Neural cell (in vitro differentiated cells): ENCODE measurements at regions not wholly inside any gene's neighbourhood (a gene's known extent, or its start where the extent isn't known, plus 50 kb on each side); places are given as distances from the start of the nearest gene placed in this dataset.

Experiments
- H2AFZ ChIP-seq: fragments of 200-600, 300-800 bp; sonication (generic), shearing (Covaris generic); 2 replicates; pipeline ENCODE4 v1.6.0; 2014; ENCODE audit warnings: low read depth, mild to moderate bottlenecking, antibody characterized with exemption, low read length, moderate library complexity
- H3F3A ChIP-seq: fragments of 200-600 bp; shearing (Covaris generic); 2 replicates; pipeline ENCODE4 v1.6.1; 2016; ENCODE audit warnings: mild to moderate bottlenecking, moderate library complexity, mixed read lengths, antibody characterized with exemption, low read length; ENCODE audit not compliant: insufficient read depth, poor library complexity, severe bottlenecking
- H3K27ac ChIP-seq: fragments of 200-600, 300-800 bp; sonication (generic), shearing (Covaris generic); 2 replicates; pipeline ENCODE4 v1.5.1; 2014; ENCODE audit warnings: mild to moderate bottlenecking, low read length, moderate library complexity
- H3K27me3 ChIP-seq: fragments of 300-800, 200-600 bp; sonication (generic), shearing (Covaris generic); 2 replicates; pipeline ENCODE4 v1.6.0; 2014; ENCODE audit warnings: mild to moderate bottlenecking, low read depth, low read length, moderate library complexity; ENCODE audit not compliant: insufficient read depth
- H3K36me3 ChIP-seq: fragments of 300-800, 200-600 bp; sonication (generic), shearing (Covaris generic); 2 replicates; pipeline ENCODE4 v1.5.1; 2014; ENCODE audit warnings: mild to moderate bottlenecking, antibody characterized with exemption, low read length, moderate library complexity; ENCODE audit not compliant: insufficient read depth
- H3K4me2 ChIP-seq: fragments of 300-800, 200-600 bp; sonication (generic), shearing (Covaris generic); 2 replicates; pipeline ENCODE4 v1.6.0; 2014; ENCODE audit warnings: mild to moderate bottlenecking, low read length
- H3K4me3 ChIP-seq: fragments of 300-800, 200-600 bp; sonication (generic), shearing (Covaris generic); 2 replicates; pipeline ENCODE4 v1.5.1; 2014; ENCODE audit warnings: mild to moderate bottlenecking, low read length, moderate library complexity
- H3K79me2 ChIP-seq: fragments of 200-600 bp; shearing (Covaris generic); replicated peaks from 2 replicates; pipeline ENCODE4 v1.6.0; 2014; ENCODE audit warnings: mild to moderate bottlenecking, low read length, moderate library complexity; ENCODE audit not compliant: insufficient read depth
- H3K9ac ChIP-seq: fragments of 300-800, 200-600 bp; sonication (generic), shearing (Covaris generic); 2 replicates; pipeline ENCODE4 v1.6.1; 2016; ENCODE audit warnings: mild to moderate bottlenecking, low read length, mixed read lengths
- H3K9me2 ChIP-seq: fragments of 200-600 bp; shearing (Covaris generic); 2 replicates; pipeline ENCODE4 v1.6.1; 2016; ENCODE audit warnings: mild to moderate bottlenecking, low read length, mixed read lengths; ENCODE audit not compliant: insufficient read depth
- H3K9me3 ChIP-seq: fragments of 200-600, 300-800 bp; sonication (generic), shearing (Covaris generic); 2 replicates; pipeline ENCODE4 v1.6.1; 2016; ENCODE audit warnings: mild to moderate bottlenecking, mixed run types, low read length, moderate library complexity, mixed read lengths
- H4K20me1 ChIP-seq: fragments of 200-600 bp; shearing (Covaris generic); 2 replicates; pipeline ENCODE4 v1.6.1; 2016; ENCODE audit warnings: mild to moderate bottlenecking, mixed run types; ENCODE audit not compliant: insufficient read depth
- EP300 ChIP-seq: fragments of 450-650 bp; conservative IDR thresholded peaks from 2 replicates; pipeline ENCODE4 v1.6.1; 2014; ENCODE audit warnings: antibody characterized with exemption, mild to moderate bottlenecking, moderate library complexity; ENCODE audit not compliant: poor library complexity, severe bottlenecking
- EZH2 ChIP-seq: fragments of 200-600, 300-800 bp; shearing (Covaris generic), sonication (generic); IDR thresholded peaks from 2 replicates; pipeline ENCODE4 v1.6.1; 2014; ENCODE audit warnings: antibody characterized with exemption, low read length, borderline replicate concordance, mild to moderate bottlenecking; ENCODE audit not compliant: insufficient read depth, poor library complexity, severe bottlenecking
- MXI1 ChIP-seq: fragments of 450-650 bp; conservative IDR thresholded peaks from 2 replicates; pipeline ENCODE4 v1.6.1; 2014; ENCODE audit warnings: antibody characterized with exemption, mild to moderate bottlenecking; ENCODE audit not compliant: poor library complexity, severe bottlenecking
- POLR2AphosphoS5 ChIP-seq: IDR thresholded peaks from 2 replicates; pipeline ENCODE4 v1.6.1; 2012
- RAD21 ChIP-seq: fragments of 450-650 bp; conservative IDR thresholded peaks from 2 replicates; pipeline ENCODE4 v1.6.1; 2014; ENCODE audit warnings: antibody characterized with exemption, mild to moderate bottlenecking, moderate library complexity
- SMC3 ChIP-seq: fragments of 450-650 bp; conservative IDR thresholded peaks from 2 replicates; pipeline ENCODE4 v1.6.1; 2014; ENCODE audit warnings: antibody characterized with exemption, mild to moderate bottlenecking, moderate library complexity; ENCODE audit not compliant: poor library complexity
- TAF1 ChIP-seq: IDR thresholded peaks from 2 replicates; pipeline ENCODE4 v1.6.1; 2012; ENCODE audit warnings: low read depth
- TF ChIP-seq, protein P1 (sequence below): fragments of 450-650 bp; IDR thresholded peaks from 2 replicates; pipeline ENCODE4 v1.5.1; 2014; ENCODE audit warnings: antibody characterized with exemption, mild to moderate bottlenecking, moderate library complexity; ENCODE audit not compliant: poor library complexity, severe bottlenecking
- TF ChIP-seq, protein P2 (sequence below): IDR thresholded peaks from 2 replicates; pipeline ENCODE4 v1.6.1; 2012; ENCODE audit warnings: borderline replicate concordance

DNA sequence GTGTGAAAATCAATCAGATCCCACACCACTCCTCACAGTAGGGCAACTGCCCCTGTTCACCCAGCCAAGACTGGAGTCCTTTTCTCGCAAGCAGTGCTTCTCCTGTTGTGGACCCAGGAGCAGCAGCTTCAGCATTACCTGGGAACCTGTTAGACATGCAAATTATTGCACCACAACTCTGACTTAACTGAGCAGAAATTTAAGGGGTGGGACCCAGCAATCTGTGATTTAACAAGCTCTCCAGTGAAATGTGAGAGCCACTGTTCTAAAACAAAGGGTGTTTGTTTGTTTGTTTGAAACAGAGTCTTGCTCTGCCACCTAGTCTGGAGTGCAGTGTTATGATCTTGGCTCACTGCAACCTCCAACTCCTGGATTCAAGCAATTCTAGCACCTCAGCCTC, 591.4 kb downstream of the SOX6 start:
- no peak overlapping the region for H3K9ac ChIP-seq
- no peaks in the 10 kb centered on the region for H3K36me3 ChIP-seq
- H3K4me3 ChIP-seq, result no peak overlapping the region
- H4K20me1 ChIP-seq, result no peaks in the 10 kb centered on the region
- H3K4me2 ChIP-seq, result no peak overlapping the region
- H3K27me3 ChIP-seq, result no peaks in the 10 kb centered on the region
- H3K9me2 ChIP-seq, result no peaks in the 10 kb centered on the region
- H3K27ac ChIP-seq, result no peak overlapping the region
- no peak overlapping the region for H2AFZ ChIP-seq
- TF ChIP-seq, protein P1, sequence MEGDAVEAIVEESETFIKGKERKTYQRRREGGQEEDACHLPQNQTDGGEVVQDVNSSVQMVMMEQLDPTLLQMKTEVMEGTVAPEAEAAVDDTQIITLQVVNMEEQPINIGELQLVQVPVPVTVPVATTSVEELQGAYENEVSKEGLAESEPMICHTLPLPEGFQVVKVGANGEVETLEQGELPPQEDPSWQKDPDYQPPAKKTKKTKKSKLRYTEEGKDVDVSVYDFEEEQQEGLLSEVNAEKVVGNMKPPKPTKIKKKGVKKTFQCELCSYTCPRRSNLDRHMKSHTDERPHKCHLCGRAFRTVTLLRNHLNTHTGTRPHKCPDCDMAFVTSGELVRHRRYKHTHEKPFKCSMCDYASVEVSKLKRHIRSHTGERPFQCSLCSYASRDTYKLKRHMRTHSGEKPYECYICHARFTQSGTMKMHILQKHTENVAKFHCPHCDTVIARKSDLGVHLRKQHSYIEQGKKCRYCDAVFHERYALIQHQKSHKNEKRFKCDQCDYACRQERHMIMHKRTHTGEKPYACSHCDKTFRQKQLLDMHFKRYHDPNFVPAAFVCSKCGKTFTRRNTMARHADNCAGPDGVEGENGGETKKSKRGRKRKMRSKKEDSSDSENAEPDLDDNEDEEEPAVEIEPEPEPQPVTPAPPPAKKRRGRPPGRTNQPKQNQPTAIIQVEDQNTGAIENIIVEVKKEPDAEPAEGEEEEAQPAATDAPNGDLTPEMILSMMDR, result no peak
- TF ChIP-seq SMC3, result no peak
- TF ChIP-seq MXI1, result no peak
- no peak for TF ChIP-seq EP300
- TF ChIP-seq, protein P2, sequence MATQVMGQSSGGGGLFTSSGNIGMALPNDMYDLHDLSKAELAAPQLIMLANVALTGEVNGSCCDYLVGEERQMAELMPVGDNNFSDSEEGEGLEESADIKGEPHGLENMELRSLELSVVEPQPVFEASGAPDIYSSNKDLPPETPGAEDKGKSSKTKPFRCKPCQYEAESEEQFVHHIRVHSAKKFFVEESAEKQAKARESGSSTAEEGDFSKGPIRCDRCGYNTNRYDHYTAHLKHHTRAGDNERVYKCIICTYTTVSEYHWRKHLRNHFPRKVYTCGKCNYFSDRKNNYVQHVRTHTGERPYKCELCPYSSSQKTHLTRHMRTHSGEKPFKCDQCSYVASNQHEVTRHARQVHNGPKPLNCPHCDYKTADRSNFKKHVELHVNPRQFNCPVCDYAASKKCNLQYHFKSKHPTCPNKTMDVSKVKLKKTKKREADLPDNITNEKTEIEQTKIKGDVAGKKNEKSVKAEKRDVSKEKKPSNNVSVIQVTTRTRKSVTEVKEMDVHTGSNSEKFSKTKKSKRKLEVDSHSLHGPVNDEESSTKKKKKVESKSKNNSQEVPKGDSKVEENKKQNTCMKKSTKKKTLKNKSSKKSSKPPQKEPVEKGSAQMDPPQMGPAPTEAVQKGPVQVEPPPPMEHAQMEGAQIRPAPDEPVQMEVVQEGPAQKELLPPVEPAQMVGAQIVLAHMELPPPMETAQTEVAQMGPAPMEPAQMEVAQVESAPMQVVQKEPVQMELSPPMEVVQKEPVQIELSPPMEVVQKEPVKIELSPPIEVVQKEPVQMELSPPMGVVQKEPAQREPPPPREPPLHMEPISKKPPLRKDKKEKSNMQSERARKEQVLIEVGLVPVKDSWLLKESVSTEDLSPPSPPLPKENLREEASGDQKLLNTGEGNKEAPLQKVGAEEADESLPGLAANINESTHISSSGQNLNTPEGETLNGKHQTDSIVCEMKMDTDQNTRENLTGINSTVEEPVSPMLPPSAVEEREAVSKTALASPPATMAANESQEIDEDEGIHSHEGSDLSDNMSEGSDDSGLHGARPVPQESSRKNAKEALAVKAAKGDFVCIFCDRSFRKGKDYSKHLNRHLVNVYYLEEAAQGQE, result no peak
- no peak for TF ChIP-seq RAD21
- TF ChIP-seq EZH2, result no peak
- TF ChIP-seq TAF1, result no peak
- no peak for TF ChIP-seq POLR2AphosphoS5
- no peaks in the 10 kb centered on the region for H3K9me3 ChIP-seq
- H3K79me2 ChIP-seq, result no peaks in the 10 kb centered on the region
- H3F3A ChIP-seq, result no peaks in the 10 kb centered on the region

- H2AFZ ChIP-seq, result no peak overlapping the region
- H3K9ac ChIP-seq, result no peak overlapping the region
- H4K20me1 ChIP-seq, result no peaks in the 10 kb centered on the region
- no peak overlapping the region for H3K4me3 ChIP-seq
- TF ChIP-seq EZH2, result no peak
- TF ChIP-seq, protein P2, result no peak
- TF ChIP-seq POLR2AphosphoS5, result no peak
- no peak for TF ChIP-seq TAF1
- no peak for TF ChIP-seq EP300
- no peak for TF ChIP-seq MXI1
- no peak for TF ChIP-seq SMC3
- TF ChIP-seq, protein P1, result no peak
- no peak for TF ChIP-seq RAD21
- no peaks in the 10 kb centered on the region for H3K36me3 ChIP-seq
- H3K4me2 ChIP-seq, result no peak overlapping the region
- H3K79me2 ChIP-seq, result no peaks in the 10 kb centered on the region
- H3K9me3 ChIP-seq, result no peaks in the 10 kb centered on the region
- H3F3A ChIP-seq, result no peaks in the 10 kb centered on the region
- H3K27ac ChIP-seq, result no peak overlapping the region
- H3K27me3 ChIP-seq, result no peaks in the 10 kb centered on the region
- no peaks in the 10 kb centered on the region for H3K9me2 ChIP-seq
Measured at GRCh38 chr11:15765530-15765929, 590.8 kb downstream of the SOX6 start.
